GM12872 (cell line): ENCODE measurements at regions not wholly inside any gene's neighbourhood (a gene's known extent, or its start where the extent isn't known, plus 50 kb on each side); places are given as distances from the start of the nearest gene placed in this dataset.

ENCODE experiments used
- TF ChIP-seq, protein P1 (sequence below): IDR thresholded peaks from 3 replicates; pipeline ENCODE4 v1.5.1; 2011; ENCODE audit warnings: low read depth, mild to moderate bottlenecking, low read length, moderate library complexity; ENCODE audit not compliant: insufficient read depth

DNA sequence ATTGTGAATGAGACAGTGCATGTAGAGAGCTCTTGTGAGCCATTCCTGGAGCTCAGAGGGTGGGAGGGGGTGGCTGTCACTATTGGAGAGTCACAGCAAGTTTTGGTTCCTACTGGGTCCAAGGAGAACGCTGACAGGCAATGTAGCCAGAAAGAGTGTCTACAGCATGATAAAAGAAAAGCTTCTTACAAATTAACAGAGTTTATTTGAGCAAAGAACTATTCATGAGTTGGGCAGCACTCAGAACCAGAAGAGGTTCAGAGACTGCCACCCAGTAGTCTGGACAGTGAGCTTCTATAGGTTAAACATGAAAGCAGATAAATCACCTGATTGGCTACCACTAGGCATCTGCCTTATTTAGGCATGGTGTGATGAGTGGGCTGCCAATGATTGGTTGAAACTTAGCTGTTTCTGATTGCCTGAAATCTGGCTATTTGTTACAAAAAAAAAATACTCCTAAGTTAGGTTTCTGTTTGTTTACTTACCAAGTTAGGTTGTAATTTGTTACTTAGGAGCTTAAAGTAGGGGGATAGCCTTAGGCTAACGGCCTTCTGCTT, 473.4 kb downstream of the PREX1 start:
- TF ChIP-seq, protein P1, sequence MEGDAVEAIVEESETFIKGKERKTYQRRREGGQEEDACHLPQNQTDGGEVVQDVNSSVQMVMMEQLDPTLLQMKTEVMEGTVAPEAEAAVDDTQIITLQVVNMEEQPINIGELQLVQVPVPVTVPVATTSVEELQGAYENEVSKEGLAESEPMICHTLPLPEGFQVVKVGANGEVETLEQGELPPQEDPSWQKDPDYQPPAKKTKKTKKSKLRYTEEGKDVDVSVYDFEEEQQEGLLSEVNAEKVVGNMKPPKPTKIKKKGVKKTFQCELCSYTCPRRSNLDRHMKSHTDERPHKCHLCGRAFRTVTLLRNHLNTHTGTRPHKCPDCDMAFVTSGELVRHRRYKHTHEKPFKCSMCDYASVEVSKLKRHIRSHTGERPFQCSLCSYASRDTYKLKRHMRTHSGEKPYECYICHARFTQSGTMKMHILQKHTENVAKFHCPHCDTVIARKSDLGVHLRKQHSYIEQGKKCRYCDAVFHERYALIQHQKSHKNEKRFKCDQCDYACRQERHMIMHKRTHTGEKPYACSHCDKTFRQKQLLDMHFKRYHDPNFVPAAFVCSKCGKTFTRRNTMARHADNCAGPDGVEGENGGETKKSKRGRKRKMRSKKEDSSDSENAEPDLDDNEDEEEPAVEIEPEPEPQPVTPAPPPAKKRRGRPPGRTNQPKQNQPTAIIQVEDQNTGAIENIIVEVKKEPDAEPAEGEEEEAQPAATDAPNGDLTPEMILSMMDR = no peak

DNA sequence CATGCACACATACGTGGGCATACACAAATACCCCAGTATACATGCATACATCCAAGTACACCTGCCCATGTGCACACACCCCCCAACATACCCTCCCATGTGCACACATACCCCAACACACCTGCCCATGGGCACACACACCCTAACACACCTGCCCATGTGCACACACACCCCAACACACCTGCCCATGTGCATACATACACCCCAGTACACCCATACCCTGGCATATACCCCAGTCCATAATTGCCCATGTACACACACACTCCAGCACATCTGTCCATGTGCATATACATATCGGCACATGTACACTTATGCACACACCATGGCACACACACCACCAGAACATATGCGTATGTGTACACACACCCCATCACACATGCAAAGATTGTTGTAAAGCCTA, 475.2 kb downstream of the PREX1 start:
- TF ChIP-seq, protein P1 = no peak

DNA sequence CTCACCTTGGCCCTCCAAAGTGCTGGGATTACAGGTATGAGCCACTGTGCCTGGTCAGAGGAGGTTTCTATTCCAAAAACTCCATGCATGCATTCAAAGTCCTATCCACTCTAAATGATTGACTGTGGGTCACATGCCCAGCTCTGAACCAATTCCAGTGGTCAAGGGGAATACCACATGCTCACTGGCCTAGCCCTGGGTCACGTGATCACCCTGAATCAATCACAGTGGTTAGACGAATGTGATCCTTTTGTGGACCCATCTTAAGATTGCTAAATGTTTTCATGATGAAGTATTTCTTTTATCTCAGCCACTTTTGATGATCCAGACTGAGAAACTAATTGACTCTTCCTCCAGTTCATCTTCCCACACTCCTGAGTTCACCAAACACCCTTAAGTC, 475.8 kb downstream of the PREX1 start:
- TF ChIP-seq, protein P1 = no peak

DNA sequence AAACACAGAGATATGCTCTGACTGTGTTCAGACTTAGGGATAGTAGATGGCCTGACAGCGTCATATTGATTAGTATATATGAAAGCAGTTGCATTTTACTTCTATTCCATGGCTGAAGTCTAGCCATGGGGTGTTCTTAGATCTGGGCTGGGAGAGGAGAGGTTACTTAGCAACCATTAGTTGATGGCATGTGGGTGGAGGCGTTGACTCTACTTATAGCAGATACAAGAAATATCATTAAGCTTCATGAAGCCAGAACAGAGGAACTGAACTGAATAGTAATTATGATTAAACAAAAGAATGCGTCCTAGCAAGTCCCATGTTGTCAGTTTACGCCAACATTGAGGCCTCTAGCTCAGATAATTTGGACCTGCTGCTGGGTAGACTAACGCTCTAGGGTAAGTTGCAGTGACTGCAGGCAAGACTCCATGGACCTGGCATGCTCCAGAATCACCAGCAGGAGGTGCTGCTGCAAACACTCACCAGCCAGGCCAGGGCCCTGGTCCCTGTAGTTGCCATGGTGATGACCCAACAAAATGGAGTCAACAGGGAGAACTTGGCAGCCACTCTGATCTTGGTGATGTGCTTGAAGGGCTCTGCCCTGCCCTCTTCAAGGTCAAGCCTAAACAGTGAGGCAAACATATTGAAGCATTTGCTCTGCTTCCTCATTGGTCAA, 477.3 kb downstream of the PREX1 start:
- TF ChIP-seq, protein P1 = peak; percentile 70; the same call in 2 of the 3 replicates

DNA sequence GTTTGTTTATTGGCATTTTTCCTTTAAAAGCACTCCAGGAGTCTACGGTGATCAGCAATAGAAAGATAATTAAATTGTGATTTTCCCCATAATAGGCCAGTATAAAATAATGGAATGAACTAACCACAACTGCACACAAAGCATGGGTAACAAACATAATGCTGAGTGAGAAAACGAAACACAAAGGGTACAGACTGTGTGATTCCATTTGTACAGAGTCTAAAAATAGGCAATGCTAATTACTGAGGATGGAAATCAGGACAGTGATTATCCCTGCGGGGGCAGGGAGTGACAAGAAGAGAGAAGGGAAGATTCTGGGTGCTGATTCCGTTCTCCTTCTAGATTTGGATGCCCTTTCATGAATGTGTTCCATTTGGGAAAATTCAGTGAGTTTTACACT, 478.1 kb downstream of the PREX1 start:
- TF ChIP-seq, protein P1 = no peak

DNA sequence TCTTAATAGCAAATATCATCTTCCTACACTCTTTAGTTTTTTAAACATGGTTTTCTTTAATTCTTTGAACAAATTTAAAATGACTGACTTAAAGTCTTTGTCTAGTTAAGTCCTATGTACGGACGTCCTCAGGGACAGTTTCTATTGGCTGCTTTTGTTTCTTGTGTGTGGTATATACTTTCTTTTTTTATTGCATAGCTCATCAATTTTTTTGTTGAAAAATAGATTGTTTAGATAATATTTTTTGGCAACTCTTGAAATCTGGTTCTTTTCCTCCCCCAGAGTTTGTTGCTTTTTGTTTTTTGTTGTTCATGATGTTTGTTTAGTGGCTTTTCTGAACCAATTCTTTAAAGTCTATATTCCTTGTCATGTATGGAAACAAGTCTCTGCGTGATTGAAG, 479.8 kb downstream of the PREX1 start:
- TF ChIP-seq, protein P1 = no peak

DNA sequence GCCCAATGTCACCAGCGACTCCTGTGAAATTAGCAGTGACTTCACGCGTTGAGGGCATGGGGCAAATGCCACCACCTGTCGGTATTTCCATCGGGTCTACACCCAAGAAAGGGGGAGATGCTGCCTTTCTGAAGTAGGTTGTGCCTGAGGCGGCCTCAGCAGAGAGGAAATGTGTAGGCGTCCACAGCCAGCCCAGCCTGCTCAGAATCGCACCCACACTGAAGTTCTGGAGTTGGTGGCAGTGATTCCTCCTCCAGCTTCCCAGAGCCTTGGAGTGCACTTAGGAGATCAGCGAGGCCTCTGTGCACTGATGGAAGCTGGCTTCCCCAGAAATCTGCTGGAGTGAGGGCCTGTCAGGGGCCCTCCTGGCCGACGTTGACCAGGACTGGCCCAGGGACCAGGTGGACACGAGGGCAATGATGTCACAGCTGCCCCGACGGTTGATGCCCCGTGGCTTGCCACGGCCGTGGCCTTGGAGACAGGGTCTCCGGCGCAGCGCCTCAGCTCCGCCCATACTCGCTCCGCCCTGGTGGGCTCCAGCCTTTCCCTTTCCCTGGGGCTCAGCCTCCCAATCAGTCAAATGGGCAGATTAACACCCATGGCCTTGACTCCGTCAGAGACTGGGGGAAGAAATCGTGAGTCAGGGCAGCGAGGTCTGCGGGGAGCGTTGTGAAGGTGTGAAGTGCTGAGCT, 484.8 kb downstream of the PREX1 start:
- TF ChIP-seq, protein P1 = no peak
